KMS-11 (cell line): ENCODE measurements at regions not wholly inside any gene's neighbourhood (a gene's known extent, or its start where the extent isn't known, plus 50 kb on each side); places are given as distances from the start of the nearest gene placed in this dataset.
"Not testable (repeated sequence)": the region's sequence is repeated elsewhere in the genome, so short reads cannot be mapped to it uniquely, and the experiment has no call there.

Source experiments
- H2AFZ ChIP-seq: fragments of 200-600 bp; sonication (generic); 2 replicates; pipeline ENCODE4 v1.6.1; 2016; ENCODE audit warnings: antibody characterized with exemption, mixed run types, low read depth
- H3K27ac ChIP-seq: fragments of 200-600 bp; sonication (generic); 2 replicates; pipeline ENCODE4 v1.6.1; 2016; ENCODE audit warnings: mild to moderate bottlenecking, mixed run types
- H3K27me3 ChIP-seq: fragments of 200-600 bp; sonication (generic); 2 replicates; pipeline ENCODE4 v1.6.1; 2017; ENCODE audit warnings: mild to moderate bottlenecking, low read depth, mixed run types, moderate library complexity; ENCODE audit not compliant: insufficient read depth
- H3K36me3 ChIP-seq: fragments of 200-600 bp; sonication (generic); 2 replicates; pipeline ENCODE4 v1.6.1; 2017; ENCODE audit warnings: mild to moderate bottlenecking, mixed run types; ENCODE audit not compliant: insufficient read depth
- H3K4me1 ChIP-seq: fragments of 200-600 bp; sonication (generic); 2 replicates; pipeline ENCODE4 v1.6.1; 2016; ENCODE audit warnings: mild to moderate bottlenecking, low read depth, mixed run types; ENCODE audit not compliant: poor library complexity, severe bottlenecking
- H3K4me2 ChIP-seq: fragments of 200-600 bp; sonication (generic); 2 replicates; pipeline ENCODE4 v1.7.0; 2016; ENCODE audit warnings: mild to moderate bottlenecking, mixed run types
- H3K4me3 ChIP-seq: fragments of 200-600 bp; sonication (generic); IDR thresholded peaks from 2 replicates; pipeline ENCODE4 v1.6.1; 2017; ENCODE audit warnings: low read depth, low read length, mixed read lengths; ENCODE audit not compliant: insufficient read depth
- H3K79me2 ChIP-seq: fragments of 200-600 bp; sonication (generic); 2 replicates; pipeline ENCODE4 v1.6.1; 2016; ENCODE audit warnings: low read depth, mixed run types; ENCODE audit not compliant: insufficient read depth
- H3K9ac ChIP-seq: fragments of 200-600 bp; sonication (generic); 2 replicates; pipeline ENCODE4 v1.6.1; 2016; ENCODE audit warnings: mild to moderate bottlenecking, mixed run types
- H4K20me1 ChIP-seq: fragments of 200-600 bp; sonication (generic); 2 replicates; pipeline ENCODE4 v1.6.1; 2016; ENCODE audit warnings: mild to moderate bottlenecking, mixed run types; ENCODE audit not compliant: insufficient read depth
- TF ChIP-seq, protein P1 (sequence below): fragments of 200-600 bp; sonication (generic); conservative IDR thresholded peaks from 2 replicates; pipeline ENCODE4 v1.6.1; 2017; ENCODE audit warnings: low read depth, mild to moderate bottlenecking, antibody characterized with exemption, low read length, moderate library complexity, mixed read lengths

DNA sequence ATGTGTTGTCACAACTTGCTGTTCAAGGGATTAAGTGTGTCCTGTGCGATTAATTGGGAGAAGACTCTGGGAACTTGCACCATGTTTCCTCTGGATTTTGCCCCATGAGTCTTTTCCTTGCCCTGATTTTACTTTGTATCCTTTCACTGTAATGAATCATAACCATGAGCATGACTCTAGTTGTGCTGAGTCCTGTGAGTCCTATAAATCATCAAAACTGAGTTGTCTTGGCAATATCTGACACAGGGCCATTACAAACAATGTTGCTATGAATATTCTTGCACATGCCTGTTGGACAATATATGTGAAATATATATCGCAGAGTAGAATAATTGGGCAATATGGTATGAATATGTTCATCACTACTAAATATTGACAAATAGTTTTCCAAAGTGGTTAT, 56.5 kb upstream of the COL5A2 start:
- no peak overlapping the region for H3K27ac ChIP-seq
- no peaks in the 10 kb centered on the region for H3K79me2 ChIP-seq
- no peaks in the 10 kb centered on the region for H4K20me1 ChIP-seq
- no peak overlapping the region for H3K4me3 ChIP-seq
- H2AFZ ChIP-seq: no peak overlapping the region
- H3K4me1 ChIP-seq: peaks cover 8% of the 10 kb centered on the region
- H3K27me3 ChIP-seq: no peaks in the 10 kb centered on the region
- H3K4me2 ChIP-seq: no peak overlapping the region
- TF ChIP-seq, protein P1, sequence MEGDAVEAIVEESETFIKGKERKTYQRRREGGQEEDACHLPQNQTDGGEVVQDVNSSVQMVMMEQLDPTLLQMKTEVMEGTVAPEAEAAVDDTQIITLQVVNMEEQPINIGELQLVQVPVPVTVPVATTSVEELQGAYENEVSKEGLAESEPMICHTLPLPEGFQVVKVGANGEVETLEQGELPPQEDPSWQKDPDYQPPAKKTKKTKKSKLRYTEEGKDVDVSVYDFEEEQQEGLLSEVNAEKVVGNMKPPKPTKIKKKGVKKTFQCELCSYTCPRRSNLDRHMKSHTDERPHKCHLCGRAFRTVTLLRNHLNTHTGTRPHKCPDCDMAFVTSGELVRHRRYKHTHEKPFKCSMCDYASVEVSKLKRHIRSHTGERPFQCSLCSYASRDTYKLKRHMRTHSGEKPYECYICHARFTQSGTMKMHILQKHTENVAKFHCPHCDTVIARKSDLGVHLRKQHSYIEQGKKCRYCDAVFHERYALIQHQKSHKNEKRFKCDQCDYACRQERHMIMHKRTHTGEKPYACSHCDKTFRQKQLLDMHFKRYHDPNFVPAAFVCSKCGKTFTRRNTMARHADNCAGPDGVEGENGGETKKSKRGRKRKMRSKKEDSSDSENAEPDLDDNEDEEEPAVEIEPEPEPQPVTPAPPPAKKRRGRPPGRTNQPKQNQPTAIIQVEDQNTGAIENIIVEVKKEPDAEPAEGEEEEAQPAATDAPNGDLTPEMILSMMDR: no peak
- H3K9ac ChIP-seq: no peak overlapping the region
- H3K36me3 ChIP-seq: no peaks in the 10 kb centered on the region

- Histone ChIP-seq H3K79me2 (no peaks in the 10 kb centered on the region), H3K36me3 (no peaks in the 10 kb centered on the region), H3K4me3 (no peak overlapping the region), H3K4me1 (no peaks in the 10 kb centered on the region), H3K4me2 (no peak overlapping the region), H4K20me1 (no peaks in the 10 kb centered on the region), H3K9ac (no peak overlapping the region), H3K27me3 (no peaks in the 10 kb centered on the region), H3K27ac (no peak overlapping the region), H2AFZ (no peak overlapping the region)
- TF ChIP-seq, protein P1: no peak
These were observed 59.3 kb upstream of the COL5A2 start for GRCh38 chr2:189238903-189239302.

- H3K36me3 ChIP-seq, H3K4me2 ChIP-seq, H3K79me2 ChIP-seq, H3K9ac ChIP-seq, H3K4me3 ChIP-seq, H4K20me1 ChIP-seq, H3K4me1 ChIP-seq, H3K27me3 ChIP-seq, H2AFZ ChIP-seq, H3K27ac ChIP-seq: not testable (repeated sequence)
These were observed 64.3 kb upstream of the COL5A2 start for GRCh38 chr2:189243843-189244242.

DNA sequence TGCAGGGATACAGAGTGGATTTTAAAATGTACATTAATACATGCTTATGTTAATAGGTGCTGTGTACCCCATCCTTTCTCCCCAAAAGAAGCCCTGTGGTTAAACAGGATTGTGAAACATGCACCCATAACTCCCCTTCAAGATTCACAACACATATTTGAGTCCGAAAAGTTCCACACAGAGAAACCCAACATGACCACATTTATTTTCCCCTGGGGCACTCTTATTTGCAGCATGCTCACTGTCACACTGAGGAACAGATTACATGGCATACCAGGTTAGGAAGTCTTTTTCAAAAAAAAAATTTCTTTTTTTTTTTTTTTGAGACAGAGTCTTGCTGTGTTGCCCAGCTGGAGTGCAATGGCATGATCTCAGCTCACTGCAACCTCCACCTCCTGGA, 67.7 kb upstream of the COL5A2 start:
- no peak overlapping the region for H2AFZ ChIP-seq
- TF ChIP-seq, protein P1: no peak
- no peak overlapping the region for H3K9ac ChIP-seq
- H3K27ac ChIP-seq: no peak overlapping the region
- no peaks in the 10 kb centered on the region for H3K27me3 ChIP-seq
- no peak overlapping the region for H3K4me3 ChIP-seq
- no peaks in the 10 kb centered on the region for H3K36me3 ChIP-seq
- no peak overlapping the region for H3K4me2 ChIP-seq
- H4K20me1 ChIP-seq: no peaks in the 10 kb centered on the region
- H3K4me1 ChIP-seq: no peaks in the 10 kb centered on the region
- H3K79me2 ChIP-seq: no peaks in the 10 kb centered on the region

- Histone ChIP-seq H3K9ac (no peak overlapping the region), H2AFZ (no peak overlapping the region), H3K27me3 (no peaks in the 10 kb centered on the region), H3K27ac (no peak overlapping the region), H3K4me3 (no peak overlapping the region), H3K36me3 (no peaks in the 10 kb centered on the region), H3K4me1 (no peaks in the 10 kb centered on the region), H3K79me2 (no peaks in the 10 kb centered on the region), H4K20me1 (no peaks in the 10 kb centered on the region), H3K4me2 (no peak overlapping the region)
- TF ChIP-seq, protein P1: no peak
These were observed 68.6 kb upstream of the COL5A2 start for GRCh38 chr2:189248141-189248540.
